ENCODE measurements at regions not wholly inside any gene's neighbourhood (a gene's known extent, or its start where the extent isn't known, plus 50 kb on each side); places are given as distances from the start of the nearest gene placed in this dataset.
"Not testable (repeated sequence)": the region's sequence is repeated elsewhere in the genome, so short reads cannot be mapped to it uniquely, and the experiment has no call there.

DNA sequence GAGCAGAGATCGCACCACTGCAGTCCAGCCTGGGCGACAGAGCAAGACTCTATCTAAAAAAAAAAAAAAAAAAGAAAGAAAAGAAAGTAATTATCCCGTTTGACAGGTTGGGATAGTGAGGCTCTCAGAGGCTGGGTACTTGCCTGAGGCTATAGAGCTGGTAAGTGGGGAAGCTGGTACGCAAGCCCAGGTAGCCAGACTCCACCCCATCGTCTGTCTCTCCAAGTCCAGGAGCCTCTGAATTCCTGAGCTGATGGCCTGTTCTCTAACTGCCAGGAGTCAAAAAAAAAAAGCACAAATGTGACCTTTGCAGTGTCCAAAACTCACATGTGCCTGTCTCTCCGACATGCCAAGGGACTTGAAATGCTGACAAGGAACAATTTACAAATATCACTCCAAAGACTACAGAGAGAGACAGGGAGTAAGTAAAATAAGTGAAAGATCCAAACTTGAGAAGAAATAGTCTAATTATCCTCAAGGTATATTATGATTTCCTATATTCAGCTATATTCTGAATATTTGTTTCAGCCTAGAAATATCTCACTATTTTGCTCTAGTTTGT lies 109.1 kb upstream of the SCAF8 start:
- no peak overlapping the region for H3K4me3 ChIP-seq (ENCODE audit: low read length)
- no peak for DNase-seq (ENCODE audit: low read depth)
- TF ChIP-seq, protein P1, sequence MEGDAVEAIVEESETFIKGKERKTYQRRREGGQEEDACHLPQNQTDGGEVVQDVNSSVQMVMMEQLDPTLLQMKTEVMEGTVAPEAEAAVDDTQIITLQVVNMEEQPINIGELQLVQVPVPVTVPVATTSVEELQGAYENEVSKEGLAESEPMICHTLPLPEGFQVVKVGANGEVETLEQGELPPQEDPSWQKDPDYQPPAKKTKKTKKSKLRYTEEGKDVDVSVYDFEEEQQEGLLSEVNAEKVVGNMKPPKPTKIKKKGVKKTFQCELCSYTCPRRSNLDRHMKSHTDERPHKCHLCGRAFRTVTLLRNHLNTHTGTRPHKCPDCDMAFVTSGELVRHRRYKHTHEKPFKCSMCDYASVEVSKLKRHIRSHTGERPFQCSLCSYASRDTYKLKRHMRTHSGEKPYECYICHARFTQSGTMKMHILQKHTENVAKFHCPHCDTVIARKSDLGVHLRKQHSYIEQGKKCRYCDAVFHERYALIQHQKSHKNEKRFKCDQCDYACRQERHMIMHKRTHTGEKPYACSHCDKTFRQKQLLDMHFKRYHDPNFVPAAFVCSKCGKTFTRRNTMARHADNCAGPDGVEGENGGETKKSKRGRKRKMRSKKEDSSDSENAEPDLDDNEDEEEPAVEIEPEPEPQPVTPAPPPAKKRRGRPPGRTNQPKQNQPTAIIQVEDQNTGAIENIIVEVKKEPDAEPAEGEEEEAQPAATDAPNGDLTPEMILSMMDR (IDR thresholded peaks at IDR 0.05; ENCODE audit: insufficient read depth, low read depth, low read length, missing control alignments): no peak

DNA sequence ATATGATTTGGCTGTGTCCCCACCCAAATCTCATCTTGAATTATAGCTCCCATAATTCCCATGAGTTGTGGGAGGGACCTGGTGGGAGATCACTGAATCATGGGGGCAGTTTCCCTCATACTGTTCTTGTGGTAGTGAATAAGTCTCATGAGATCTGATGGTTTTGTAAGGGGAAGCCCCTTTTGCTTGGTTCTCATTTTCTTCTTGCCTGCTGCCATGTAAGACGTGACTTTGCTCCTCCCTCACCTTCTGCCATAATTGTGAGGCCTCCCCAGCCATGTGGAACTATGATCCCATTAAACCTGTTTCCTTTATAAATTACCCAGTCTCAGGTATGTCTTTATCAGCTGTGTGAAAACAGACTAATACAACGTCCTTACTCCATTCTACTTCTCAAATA lies 108.5 kb upstream of the SCAF8 start:
- DNase-seq (ENCODE audit: low read depth); H3K4me3 ChIP-seq (ENCODE audit: low read length): not testable (repeated sequence)

DNA sequence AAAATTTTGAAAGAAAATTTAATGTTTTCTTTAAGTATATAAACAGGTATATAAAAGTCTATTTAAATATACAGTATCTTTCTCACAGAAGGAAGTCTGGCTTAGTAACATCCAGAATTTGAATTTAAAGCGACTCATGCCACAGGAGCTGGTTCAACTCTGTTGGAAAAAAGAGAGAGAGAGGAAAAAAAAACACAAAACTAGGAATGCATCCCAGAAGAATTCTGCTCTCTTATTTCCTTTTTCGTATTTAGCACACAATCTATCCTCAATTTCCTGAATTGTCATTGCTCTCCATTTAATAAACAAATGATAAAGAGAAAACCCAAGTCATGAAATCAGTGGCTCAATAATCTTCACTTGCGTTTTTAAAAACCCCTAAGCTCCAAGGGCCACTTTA lies 107.5 kb upstream of the SCAF8 start:
- DNase-seq (ENCODE audit: low read depth): no peak
- TF ChIP-seq, protein P1 (IDR thresholded peaks at IDR 0.05; ENCODE audit: insufficient read depth, low read depth, low read length, missing control alignments): no peak
- no peak overlapping the region for H3K4me3 ChIP-seq (ENCODE audit: low read length)

DNA sequence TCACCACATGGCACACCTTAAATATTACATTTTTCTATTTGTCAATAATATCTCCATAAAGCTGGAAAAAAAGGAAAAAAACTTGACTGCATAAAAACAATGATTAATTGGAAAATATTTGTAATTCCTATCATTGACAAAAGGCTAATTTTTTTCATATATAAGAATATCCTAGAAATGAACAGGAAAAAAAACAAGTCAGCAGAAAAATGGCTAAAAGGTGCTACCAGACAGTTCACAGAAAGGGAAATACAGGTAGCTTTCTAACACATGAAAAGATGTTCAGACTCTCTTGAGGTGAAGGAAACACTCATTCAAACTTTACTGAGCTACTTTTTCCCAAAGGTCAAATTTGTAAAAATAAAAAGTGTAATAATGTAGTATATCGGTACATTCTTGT lies 104.1 kb upstream of the SCAF8 start:
- TF ChIP-seq, protein P1 (IDR thresholded peaks at IDR 0.05; ENCODE audit: insufficient read depth, low read depth, low read length, missing control alignments): no peak
- H3K4me3 ChIP-seq (ENCODE audit: low read length): no peak overlapping the region
- DNase-seq (ENCODE audit: low read depth): no peak

DNA sequence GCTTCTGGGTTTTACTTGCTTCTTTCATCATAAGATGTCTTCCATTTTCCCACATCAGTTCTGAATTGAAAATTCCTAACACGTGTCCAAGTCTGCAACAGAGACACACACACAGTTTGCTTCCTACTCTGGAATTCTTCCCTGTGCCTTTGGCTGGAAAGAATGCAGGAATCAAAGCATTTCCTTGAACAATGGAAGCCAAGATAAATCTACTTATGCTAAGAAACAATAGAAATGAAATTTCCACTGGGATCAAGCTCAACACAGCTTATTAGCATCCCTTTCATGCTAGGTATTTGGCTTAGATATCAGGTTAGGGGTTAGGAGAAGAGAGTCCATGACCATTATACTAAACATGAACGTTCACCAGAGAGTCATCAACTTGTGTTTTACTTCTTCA lies 101.1 kb upstream of the SCAF8 start:
- no peak overlapping the region for H3K4me3 ChIP-seq (ENCODE audit: low read length)
- DNase-seq (ENCODE audit: low read depth): no peak
- TF ChIP-seq, protein P1 (IDR thresholded peaks at IDR 0.05; ENCODE audit: insufficient read depth, low read depth, low read length, missing control alignments): no peak

DNA sequence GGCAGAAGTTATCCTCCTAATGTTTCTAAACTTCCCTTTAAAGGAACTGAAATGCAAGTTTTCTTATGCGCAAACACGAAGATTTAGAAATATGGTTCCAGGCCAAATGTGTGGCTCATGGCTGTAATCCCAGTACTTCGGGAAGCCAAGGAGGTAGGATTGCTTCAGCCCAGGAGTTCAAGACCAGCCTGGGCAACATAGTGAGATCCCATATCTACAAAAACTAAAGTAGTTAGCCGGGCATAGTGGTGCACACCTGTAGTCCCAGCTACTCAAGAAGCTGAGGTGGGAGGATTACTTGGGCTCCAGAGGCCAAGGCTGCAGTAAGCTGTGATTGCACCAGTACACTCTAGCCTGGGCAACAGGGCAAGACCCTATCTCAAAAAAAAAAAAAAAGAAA lies 95.8 kb upstream of the SCAF8 start:
- no peak overlapping the region for H3K4me3 ChIP-seq (ENCODE audit: low read length)
- DNase-seq (ENCODE audit: low read depth): no peak
- TF ChIP-seq, protein P1 (IDR thresholded peaks at IDR 0.05; ENCODE audit: insufficient read depth, low read depth, low read length, missing control alignments): no peak

DNA sequence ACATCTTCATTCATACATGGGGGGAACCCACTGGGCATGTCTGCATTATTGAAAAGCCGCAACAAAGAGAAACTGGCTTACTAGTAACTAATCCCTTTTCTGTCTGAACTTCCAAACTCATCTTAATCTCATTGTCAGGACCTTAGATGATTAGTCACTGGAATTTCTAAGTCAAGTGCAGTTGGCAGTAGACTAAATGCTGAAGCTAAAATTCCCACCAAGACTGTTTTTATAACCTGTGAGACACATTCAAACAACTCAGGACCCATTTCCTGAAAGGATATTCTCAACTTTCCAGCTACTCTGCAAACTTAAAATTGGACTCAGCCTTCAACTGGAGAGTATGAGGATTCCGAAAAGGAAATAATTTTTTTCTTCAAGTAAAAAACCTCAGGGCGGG lies 94.8 kb upstream of the SCAF8 start:
- no peak overlapping the region for H3K4me3 ChIP-seq (ENCODE audit: low read length)
- DNase-seq (ENCODE audit: low read depth): no peak
- TF ChIP-seq, protein P1 (IDR thresholded peaks at IDR 0.05; ENCODE audit: insufficient read depth, low read depth, low read length, missing control alignments): no peak

DNA sequence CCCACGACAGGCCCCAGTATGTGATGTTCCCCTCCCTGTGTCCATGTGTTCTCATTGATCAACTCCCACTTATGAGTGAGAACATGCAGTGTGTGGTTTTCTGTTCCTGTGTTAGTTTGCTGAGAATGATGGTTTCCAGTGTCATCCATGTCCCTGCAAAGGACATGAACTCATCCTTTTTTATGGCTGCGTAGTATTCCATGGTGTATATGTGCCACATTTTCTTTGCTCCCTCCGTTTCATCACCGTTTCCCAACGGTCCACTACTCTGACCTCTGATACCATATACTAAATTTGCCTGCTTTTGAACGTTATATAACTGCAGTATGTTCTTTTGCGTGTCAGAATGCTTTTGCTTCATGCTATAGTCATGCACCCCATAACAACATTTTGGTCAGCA lies 94.0 kb upstream of the SCAF8 start:
- DNase-seq (ENCODE audit: low read depth); H3K4me3 ChIP-seq (ENCODE audit: low read length): not testable (repeated sequence)
